Subcutaneous abdominal adipose tissue (tissue), 5 donors: ENCODE measurements at regions not wholly inside any gene's neighbourhood (a gene's known extent, or its start where the extent isn't known, plus 50 kb on each side); places are given as distances from the start of the nearest gene placed in this dataset.

ENCODE experiments used
- H3K27ac ChIP-seq: one replicate; pipeline ENCODE4 v1.7.0; 2013; ENCODE audit warnings: low read depth, mild to moderate bottlenecking, inconsistent platforms, low read length, moderate library complexity
- H3K27me3 ChIP-seq, 5 donors: one replicate each; pipeline ENCODE4 v1.7.0; 2013; ENCODE audit warnings: low read length in 5 of 5, inconsistent platforms in 1 of 5; ENCODE audit not compliant: control insufficient read depth in 5 of 5, insufficient read depth in 4 of 5
- H3K36me3 ChIP-seq, 5 donors: one replicate each; pipeline ENCODE4 v1.7.0; 2013; ENCODE audit warnings: low read length in 5 of 5; ENCODE audit not compliant: control insufficient read depth in 5 of 5, insufficient read depth in 5 of 5
- H3K4me1 ChIP-seq, 5 donors: one replicate each; pipeline ENCODE4 v1.7.0; 2013; ENCODE audit warnings: low read length in 5 of 5, mild to moderate bottlenecking in 3 of 5, moderate library complexity in 1 of 5; ENCODE audit not compliant: control insufficient read depth in 5 of 5, insufficient read depth in 5 of 5
- H3K4me3 ChIP-seq, 5 donors: one replicate each; pipeline ENCODE4 v1.7.0; 2013; ENCODE audit warnings: low read length in 5 of 5, low read depth in 1 of 5
- H3K9ac ChIP-seq, 5 donors: one replicate each; pipeline ENCODE4 v1.7.0; 2013; ENCODE audit warnings: low read length in 5 of 5, mild to moderate bottlenecking in 4 of 5, moderate library complexity in 3 of 5
- H3K9me3 ChIP-seq, 5 donors: one replicate each; pipeline ENCODE4 v1.7.0; 2013; ENCODE audit warnings: low read length in 5 of 5; ENCODE audit not compliant: control insufficient read depth in 5 of 5
- donor health status: healthy.
- donor health status: healthy.
- donor health status: healthy.
- donor health status: healthy.
- donor health status: healthy.

DNA sequence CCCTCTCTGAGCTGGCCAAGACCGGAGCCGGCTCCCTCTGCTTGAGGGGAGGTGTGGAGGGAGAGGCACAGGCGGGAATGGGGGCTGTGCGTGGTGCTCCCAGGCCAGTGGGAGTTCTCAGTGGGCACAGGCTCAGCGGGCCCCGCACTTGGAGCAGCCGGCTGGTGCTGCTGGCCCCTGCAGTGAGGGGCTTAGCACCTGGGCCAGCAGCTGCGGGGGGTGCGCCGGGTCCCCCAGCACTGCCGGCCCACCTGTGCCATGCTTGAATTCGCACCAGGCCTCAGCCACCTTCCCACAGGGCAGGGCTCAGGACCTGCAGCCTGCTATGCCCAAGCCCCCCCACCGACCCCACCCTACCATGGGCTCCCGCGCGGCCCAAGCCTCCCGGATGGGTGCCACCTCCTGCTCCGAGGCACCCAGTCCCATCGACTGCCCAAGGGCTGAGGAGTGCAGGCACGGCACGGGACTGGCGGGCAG is 602.5 kb downstream of the KCTD8 start:
- no peak overlapping the region for H3K9ac ChIP-seq
- no peak overlapping the region for H3K27ac ChIP-seq
- no peak overlapping the region for H3K4me3 ChIP-seq
- H3K27me3 ChIP-seq = no peaks in the 10 kb centered on the region
- H3K36me3 ChIP-seq = no peaks in the 10 kb centered on the region
- no peaks in the 10 kb centered on the region for H3K4me1 ChIP-seq
- H3K9me3 ChIP-seq = no peaks in the 10 kb centered on the region

DNA sequence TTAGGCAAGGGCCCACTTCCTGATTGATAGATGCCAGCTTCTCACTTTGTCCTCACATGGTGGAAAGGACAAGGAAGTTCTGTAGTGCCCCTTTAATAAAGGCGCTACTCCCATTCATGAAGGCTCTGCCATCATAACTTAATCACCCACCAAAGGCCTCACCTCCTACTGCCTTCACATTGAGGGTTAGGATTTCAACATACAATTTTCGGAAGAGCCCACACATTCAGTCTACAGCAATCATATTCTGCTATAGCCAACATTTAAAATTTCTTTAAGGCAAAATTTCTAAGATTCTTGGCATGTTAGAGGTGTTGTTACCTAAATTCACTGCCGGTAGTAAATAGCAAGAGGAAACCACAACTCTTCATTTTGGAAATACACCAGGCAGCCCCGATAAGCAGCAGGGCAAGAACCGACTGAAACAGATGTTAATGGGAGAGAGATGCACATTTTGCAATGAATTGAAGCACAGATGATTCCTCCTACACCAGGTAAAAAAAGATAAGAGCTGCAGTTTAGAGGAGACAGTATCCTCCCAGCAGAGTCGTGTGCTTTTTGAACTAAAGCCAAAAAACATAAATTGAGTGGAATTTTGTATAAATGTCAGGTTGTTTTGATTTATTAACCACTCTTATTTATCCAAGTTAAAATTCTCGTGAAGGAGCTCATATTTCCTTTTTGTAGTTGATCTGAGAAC is 594.9 kb downstream of the KCTD8 start:
- Histone ChIP-seq H3K4me3 (no peak overlapping the region), H3K9me3 (no peaks in the 10 kb centered on the region), H3K27ac (no peak overlapping the region), H3K9ac (no peak overlapping the region), H3K4me1 (no peaks in the 10 kb centered on the region), H3K36me3 (no peaks in the 10 kb centered on the region), H3K27me3 (no peaks in the 10 kb centered on the region)

DNA sequence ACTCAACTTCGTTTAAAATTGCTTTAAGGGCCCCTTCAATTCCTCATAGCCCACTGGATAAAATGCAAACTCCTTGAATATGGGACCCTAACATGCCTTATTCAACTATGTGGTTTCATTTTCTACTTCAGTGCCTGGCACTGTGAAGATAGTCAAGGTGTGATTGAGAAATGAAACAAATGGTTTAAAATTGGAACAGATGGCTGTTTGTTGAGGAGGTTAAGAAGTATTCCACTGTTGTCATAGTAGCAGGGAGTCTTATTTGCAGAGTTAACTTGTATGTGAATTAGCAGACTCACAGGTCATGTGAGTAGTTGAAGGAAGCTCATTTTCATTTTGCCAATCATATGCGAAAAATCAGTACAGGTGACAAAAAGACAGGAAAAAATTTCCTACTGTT is 593.3 kb downstream of the KCTD8 start:
- no peak overlapping the region for H3K27ac ChIP-seq

DNA sequence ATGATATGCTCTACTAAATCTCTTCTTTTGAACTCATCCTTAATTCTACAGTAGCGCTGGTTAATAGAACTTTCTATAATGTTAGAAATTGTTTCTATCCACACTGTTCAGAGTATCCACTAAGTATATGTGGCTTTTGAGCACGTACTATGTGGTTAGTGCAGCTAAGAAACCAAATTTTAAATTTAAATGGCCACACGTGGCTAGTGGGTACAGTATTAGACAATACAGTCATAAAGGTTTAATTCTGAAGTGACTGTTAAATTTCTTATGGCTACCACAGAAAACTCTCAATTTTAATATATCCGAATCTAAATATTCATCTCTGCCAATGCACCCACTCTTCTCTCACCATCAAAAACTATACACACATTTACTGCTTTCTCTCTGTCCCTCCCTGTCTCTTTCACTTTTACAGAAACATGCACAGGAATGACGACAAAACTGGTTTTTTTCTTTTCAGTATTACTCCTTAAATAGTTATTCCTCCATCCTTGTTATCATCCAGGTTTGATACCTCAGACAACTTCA is 583.9 kb downstream of the KCTD8 start:
- H3K9me3 ChIP-seq = no peaks in the 10 kb centered on the region
- no peak overlapping the region for H3K27ac ChIP-seq
- H3K4me3 ChIP-seq = no peak overlapping the region
- no peaks in the 10 kb centered on the region for H3K4me1 ChIP-seq
- no peak overlapping the region for H3K9ac ChIP-seq
- H3K27me3 ChIP-seq = no peaks in the 10 kb centered on the region
- no peaks in the 10 kb centered on the region for H3K36me3 ChIP-seq

More for the DNA sequence above, 593.3 kb downstream of the KCTD8 start:
- Histone ChIP-seq H3K27me3 (no peaks in the 10 kb centered on the region), H3K4me1 (no peaks in the 10 kb centered on the region), H3K36me3 (no peaks in the 10 kb centered on the region), H3K9me3 (no peaks in the 10 kb centered on the region), H3K4me3 (no peak overlapping the region), H3K9ac (no peak overlapping the region)

DNA sequence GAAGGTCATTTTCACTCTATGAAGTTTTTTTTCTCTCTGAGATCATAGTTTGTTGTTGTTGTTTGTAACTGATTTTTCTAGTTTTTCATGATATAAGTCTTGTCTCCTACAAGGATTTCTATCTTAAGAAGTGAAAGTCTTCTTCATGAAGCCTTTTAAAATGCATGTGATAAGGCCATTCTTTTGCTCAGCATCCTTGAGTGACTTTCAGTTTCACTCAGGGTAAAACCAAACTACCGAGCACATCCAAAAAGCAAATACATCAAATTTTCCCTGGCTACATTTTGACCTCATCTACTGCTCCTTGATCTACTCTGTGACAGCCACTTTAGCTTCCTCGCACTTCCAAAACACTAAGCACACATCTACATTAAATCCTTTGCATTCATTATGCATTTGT is 580.7 kb downstream of the KCTD8 start:
- H3K9ac ChIP-seq = no peak overlapping the region
- no peaks in the 10 kb centered on the region for H3K27me3 ChIP-seq
- H3K27ac ChIP-seq = no peak overlapping the region
- no peak overlapping the region for H3K4me3 ChIP-seq
- H3K36me3 ChIP-seq = no peaks in the 10 kb centered on the region
- peaks cover 0 to 9% (median 4%) of the 10 kb centered on the region in 5 donors for H3K9me3 ChIP-seq
- H3K4me1 ChIP-seq = no peaks in the 10 kb centered on the region

DNA sequence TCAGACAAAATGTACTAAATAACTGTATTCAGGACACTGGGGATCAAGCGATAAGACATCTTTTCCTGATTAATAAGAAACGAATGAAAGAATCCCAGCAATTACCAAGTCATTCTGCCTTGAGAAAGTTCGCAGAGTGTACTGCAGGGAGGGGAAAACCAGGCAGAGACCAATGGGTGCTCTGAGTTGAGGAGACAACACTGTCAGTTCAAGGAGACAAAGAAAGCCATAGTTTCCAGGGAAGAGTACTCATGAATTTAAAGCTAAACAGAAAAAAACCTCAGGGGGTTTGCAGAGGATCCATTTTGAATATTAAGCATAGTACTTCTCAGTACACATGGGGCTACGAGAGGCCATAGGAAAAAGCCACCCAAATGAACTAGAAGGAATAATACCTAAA is 573.0 kb downstream of the KCTD8 start:
- H3K4me1 ChIP-seq = no peaks in the 10 kb centered on the region
- H3K27ac ChIP-seq = no peak overlapping the region
- H3K4me3 ChIP-seq = no peak overlapping the region
- peaks cover 0 to 7% (median 4%) of the 10 kb centered on the region in 5 donors for H3K9me3 ChIP-seq
- H3K36me3 ChIP-seq = no peaks in the 10 kb centered on the region
- H3K27me3 ChIP-seq = no peaks in the 10 kb centered on the region
- no peak overlapping the region for H3K9ac ChIP-seq

DNA sequence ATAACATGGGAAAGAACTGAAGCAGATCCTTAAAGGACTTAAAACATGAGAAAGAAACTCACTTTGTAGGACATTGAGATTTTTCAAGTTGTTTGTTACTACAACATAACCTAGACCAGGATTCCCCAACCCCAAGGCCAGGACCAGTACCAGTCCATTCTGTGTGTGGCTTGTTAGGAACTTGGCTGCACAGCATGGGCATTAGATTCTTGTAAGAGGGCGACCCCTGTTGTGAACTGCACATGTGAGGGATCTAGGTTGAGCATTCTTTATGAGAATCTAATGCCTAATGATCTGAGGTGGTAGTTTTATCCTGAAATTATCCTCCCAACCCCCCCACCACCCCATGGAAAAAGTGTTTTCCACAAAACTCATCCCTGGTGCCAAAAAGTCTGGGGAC is 566.1 kb downstream of the KCTD8 start:
- no peaks in the 10 kb centered on the region for H3K4me1 ChIP-seq
- no peak overlapping the region for H3K9ac ChIP-seq
- no peak overlapping the region for H3K4me3 ChIP-seq
- H3K36me3 ChIP-seq = no peaks in the 10 kb centered on the region
- H3K27me3 ChIP-seq = no peaks in the 10 kb centered on the region
- H3K27ac ChIP-seq = no peak overlapping the region
- no peaks in the 10 kb centered on the region for H3K9me3 ChIP-seq

DNA sequence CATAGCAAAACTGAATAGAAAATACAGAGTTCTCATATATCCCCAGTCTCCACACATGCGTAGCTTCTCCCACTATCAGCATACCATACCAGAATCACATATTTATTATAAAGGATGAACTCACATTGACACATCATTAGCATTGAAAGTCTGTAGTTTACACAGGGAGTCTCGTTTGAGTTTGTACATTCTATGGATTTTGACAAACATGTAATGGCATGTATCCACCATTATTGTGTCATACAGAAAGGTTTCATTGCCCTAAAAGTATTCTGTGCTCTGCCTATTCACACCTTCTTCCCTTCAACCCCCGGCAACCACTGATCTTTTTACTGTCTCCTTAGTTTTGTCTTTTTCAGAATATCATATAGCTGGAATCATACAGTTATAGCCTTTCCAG is 562.4 kb downstream of the KCTD8 start:
- H3K9me3 ChIP-seq = no peaks in the 10 kb centered on the region
- H3K27ac ChIP-seq = no peak overlapping the region
- H3K36me3 ChIP-seq = no peaks in the 10 kb centered on the region
- H3K4me3 ChIP-seq = no peak overlapping the region
- H3K27me3 ChIP-seq = no peaks in the 10 kb centered on the region
- H3K4me1 ChIP-seq = no peaks in the 10 kb centered on the region
- no peak overlapping the region for H3K9ac ChIP-seq

DNA sequence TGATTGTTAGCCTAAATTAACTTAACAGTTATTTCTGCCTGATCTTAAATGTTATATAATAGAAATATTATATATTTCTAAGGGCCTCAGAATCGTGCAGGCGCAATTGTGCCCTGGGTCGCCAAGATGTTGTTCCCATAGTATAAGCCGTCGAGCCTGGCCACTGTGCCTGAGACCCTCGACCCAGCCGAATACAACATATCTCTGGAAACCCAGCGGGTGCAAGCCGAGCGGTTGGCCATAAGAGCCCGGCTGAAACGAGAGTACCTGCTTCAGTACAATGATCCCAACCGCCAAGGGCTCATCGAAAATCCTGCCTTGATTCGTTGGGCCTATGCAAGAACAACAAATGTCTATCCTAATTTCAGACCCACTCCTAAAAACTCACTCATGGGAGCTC is 549.8 kb downstream of the KCTD8 start:
- no peaks in the 10 kb centered on the region for H3K4me1 ChIP-seq
- peaks cover 0 to 3% (median 0%) of the 10 kb centered on the region in 5 donors for H3K9me3 ChIP-seq
- no peak overlapping the region for H3K4me3 ChIP-seq
- H3K36me3 ChIP-seq = no peaks in the 10 kb centered on the region
- no peaks in the 10 kb centered on the region for H3K27me3 ChIP-seq
- H3K27ac ChIP-seq = no peak overlapping the region
- no peak overlapping the region for H3K9ac ChIP-seq

DNA sequence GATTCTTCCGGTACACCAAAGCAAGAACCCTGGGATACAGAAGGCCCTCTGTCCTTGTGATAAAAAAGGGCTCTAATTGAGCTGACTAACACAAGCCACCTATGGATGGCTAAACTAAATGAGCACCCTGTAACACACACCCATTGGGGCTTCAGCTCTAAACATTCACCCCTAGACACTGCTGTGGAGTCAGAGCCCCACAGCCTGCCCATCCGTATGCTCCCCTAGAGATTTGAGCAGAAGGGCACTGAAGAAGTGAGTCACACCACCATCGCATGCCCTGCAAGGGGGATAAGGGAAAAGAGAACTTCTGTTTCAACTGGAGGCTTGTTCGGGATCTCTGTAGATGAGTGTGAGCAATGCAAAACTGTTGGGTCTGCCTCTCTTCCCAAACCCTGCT is 545.2 kb downstream of the KCTD8 start:
- H3K27ac ChIP-seq = no peak overlapping the region
- no peak overlapping the region for H3K4me3 ChIP-seq
- H3K36me3 ChIP-seq = no peaks in the 10 kb centered on the region
- no peaks in the 10 kb centered on the region for H3K4me1 ChIP-seq
- no peaks in the 10 kb centered on the region for H3K27me3 ChIP-seq
- H3K9ac ChIP-seq = no peak overlapping the region
- peaks cover 0 to 4% (median 2%) of the 10 kb centered on the region in 5 donors for H3K9me3 ChIP-seq
